RPMI7951 (cell line): ENCODE measurements at regions not wholly inside any gene's neighbourhood (a gene's known extent, or its start where the extent isn't known, plus 50 kb on each side); places are given as distances from the start of the nearest gene placed in this dataset.

Source experiments
- DNase-seq: peaks from one replicate; pipeline ENCODE4 v3.0.0-alpha.2; 2012; ENCODE audit warnings: low read depth

GRCh38 chr1:8203056-8203455 lies 114.9 kb upstream of the SLC45A1 start:
- no peak for DNase-seq

- DNase-seq, result peak; percentile 78
Observed at GRCh38 chr1:8202182-8202905, 115.6 kb upstream of the SLC45A1 start.

GRCh38 chr1:8201331-8201861 lies 116.5 kb upstream of the SLC45A1 start:
- no peak for DNase-seq

GRCh38 chr1:8200317-8201115 lies 117.4 kb upstream of the SLC45A1 start:
- no peak for DNase-seq

GRCh38 chr1:8198522-8198921 lies 119.4 kb upstream of the SLC45A1 start:
- no peak for DNase-seq

GRCh38 chr1:8197493-8198282 lies 120.2 kb upstream of the SLC45A1 start:
- DNase-seq, result peak; percentile 96

GRCh38 chr1:8194481-8195227 lies 123.3 kb upstream of the SLC45A1 start:
- DNase-seq, result no peak

GRCh38 chr1:8193840-8194406 lies 124.0 kb upstream of the SLC45A1 start:
- no peak for DNase-seq

- no peak for DNase-seq
Observed at GRCh38 chr1:8191474-8191873, 126.4 kb upstream of the SLC45A1 start.

- peak; percentile 65 for DNase-seq
Observed at GRCh38 chr1:8189931-8190483, 127.9 kb upstream of the SLC45A1 start.

- no peak for DNase-seq
Observed at GRCh38 chr1:8185400-8185799, 132.5 kb upstream of the SLC45A1 start.

- no peak for DNase-seq
Observed at GRCh38 chr1:8184301-8184700, 133.6 kb upstream of the SLC45A1 start.

GRCh38 chr1:8182034-8182761 lies 135.7 kb upstream of the SLC45A1 start:
- peak; percentile 81 for DNase-seq

- no peak for DNase-seq
Observed at GRCh38 chr1:8179132-8179793, 138.7 kb upstream of the SLC45A1 start.

GRCh38 chr1:8176279-8176678 lies 141.6 kb upstream of the SLC45A1 start:
- no peak for DNase-seq

- no peak for DNase-seq
Observed at GRCh38 chr1:8174807-8175206, 143.1 kb upstream of the SLC45A1 start.

- DNase-seq, result no peak
Observed at GRCh38 chr1:8171751-8172464, 145.8 kb upstream of the ERRFI1 start.

- DNase-seq, result no peak
Observed at GRCh38 chr1:8170059-8170835, 144.1 kb upstream of the ERRFI1 start.
